GM12878 (cell line): ENCODE measurements at regions not wholly inside any gene's neighbourhood (a gene's known extent, or its start where the extent isn't known, plus 50 kb on each side); places are given as distances from the start of the nearest gene placed in this dataset.

Source experiments
- FOXK2 ChIP-seq: fragments of 450-650 bp; IDR thresholded peaks from 2 replicates; pipeline ENCODE4 v1.6.1; 2017; ENCODE audit warnings: mild to moderate bottlenecking, moderate library complexity
- GABPA ChIP-seq: IDR thresholded peaks from 2 replicates; pipeline ENCODE4 v1.6.1; 2014; ENCODE audit warnings: antibody characterized with exemption, low read depth, mild to moderate bottlenecking, inconsistent platforms
- HDGF ChIP-seq: fragments of 450-650 bp; IDR thresholded peaks from 2 replicates; pipeline ENCODE4 v1.6.1; 2016; ENCODE audit warnings: antibody characterized with exemption
- IKZF2 ChIP-seq, 2 experiments: fragments of 450-650 bp; IDR thresholded peaks; 2 replicates each; pipeline ENCODE4 v1.6.1; 2017; ENCODE audit warnings: mild to moderate bottlenecking in 2 of 2, moderate library complexity in 2 of 2
- MEF2B ChIP-seq: fragments of 450-650 bp; IDR thresholded peaks from 2 replicates; pipeline ENCODE4 v1.6.1; 2018; ENCODE audit warnings: mild to moderate bottlenecking, moderate library complexity; ENCODE audit not compliant: partially characterized antibody, poor library complexity, severe bottlenecking
- NFXL1 ChIP-seq: fragments of 450-650 bp; IDR thresholded peaks from 2 replicates; pipeline ENCODE4 v1.6.1; 2017; ENCODE audit warnings: antibody characterized with exemption, mild to moderate bottlenecking, borderline replicate concordance
- SIN3A ChIP-seq: IDR thresholded peaks from 2 replicates; pipeline ENCODE4 v1.6.1; 2012; ENCODE audit warnings: low read depth, low read length, improper control_type of control experiment
- ZNF384 ChIP-seq: IDR thresholded peaks from 2 replicates; pipeline ENCODE4 v1.6.1; 2012; ENCODE audit warnings: low read depth, mild to moderate bottlenecking, low read length, improper control_type of control experiment, borderline replicate concordance
- TF ChIP-seq, protein P1 (sequence below): fragments of 450-650 bp; IDR thresholded peaks from 2 replicates; pipeline ENCODE4 v1.6.1; 2018; ENCODE audit warnings: borderline replicate concordance, mild to moderate bottlenecking; ENCODE audit not compliant: partially characterized antibody
- TF ChIP-seq, protein P2 (sequence below): fragments of 450-650 bp; IDR thresholded peaks from 2 replicates; pipeline ENCODE4 v1.6.1; 2017; ENCODE audit warnings: mild to moderate bottlenecking, moderate library complexity

DNA sequence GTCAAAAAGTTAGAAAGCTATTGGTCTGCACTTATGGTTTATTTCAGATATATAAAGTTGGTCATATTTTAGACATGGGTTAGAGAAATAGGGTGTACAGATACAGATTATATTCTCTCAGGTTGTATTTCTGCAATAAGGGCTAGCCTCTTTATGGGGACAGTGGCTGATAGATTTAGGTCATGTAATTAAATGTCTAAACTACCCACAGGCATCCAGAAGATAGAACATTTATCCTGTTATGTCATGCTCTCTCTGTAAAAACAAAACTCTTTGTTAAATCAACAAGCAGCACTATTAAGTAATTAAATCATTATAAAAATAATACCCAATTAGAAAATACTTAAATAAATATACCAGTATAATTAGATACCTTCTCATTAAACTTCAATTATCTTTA is 612.6 kb upstream of the CITED2 start (continued):
- TF ChIP-seq, protein P1, sequence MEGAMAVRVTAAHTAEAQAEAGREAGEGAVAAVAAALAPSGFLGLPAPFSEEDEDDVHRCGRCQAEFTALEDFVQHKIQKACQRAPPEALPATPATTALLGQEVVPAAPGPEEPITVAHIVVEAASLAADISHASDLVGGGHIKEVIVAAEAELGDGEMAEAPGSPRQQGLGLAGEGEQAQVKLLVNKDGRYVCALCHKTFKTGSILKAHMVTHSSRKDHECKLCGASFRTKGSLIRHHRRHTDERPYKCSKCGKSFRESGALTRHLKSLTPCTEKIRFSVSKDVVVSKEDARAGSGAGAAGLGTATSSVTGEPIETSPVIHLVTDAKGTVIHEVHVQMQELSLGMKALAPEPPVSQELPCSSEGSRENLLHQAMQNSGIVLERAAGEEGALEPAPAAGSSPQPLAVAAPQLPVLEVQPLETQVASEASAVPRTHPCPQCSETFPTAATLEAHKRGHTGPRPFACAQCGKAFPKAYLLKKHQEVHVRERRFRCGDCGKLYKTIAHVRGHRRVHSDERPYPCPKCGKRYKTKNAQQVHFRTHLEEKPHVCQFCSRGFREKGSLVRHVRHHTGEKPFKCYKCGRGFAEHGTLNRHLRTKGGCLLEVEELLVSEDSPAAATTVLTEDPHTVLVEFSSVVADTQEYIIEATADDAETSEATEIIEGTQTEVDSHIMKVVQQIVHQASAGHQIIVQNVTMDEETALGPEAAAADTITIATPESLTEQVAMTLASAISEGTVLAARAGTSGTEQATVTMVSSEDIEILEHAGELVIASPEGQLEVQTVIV, result no peak
- TF ChIP-seq GABPA (no peak), NFXL1 (no peak), SIN3A (no peak), ZNF384 (no peak), MEF2B (no peak), HDGF (no peak), IKZF2 (IDR thresholded peaks at IDR 0.05) (no peak), FOXK2 (no peak)
- TF ChIP-seq, protein P2, sequence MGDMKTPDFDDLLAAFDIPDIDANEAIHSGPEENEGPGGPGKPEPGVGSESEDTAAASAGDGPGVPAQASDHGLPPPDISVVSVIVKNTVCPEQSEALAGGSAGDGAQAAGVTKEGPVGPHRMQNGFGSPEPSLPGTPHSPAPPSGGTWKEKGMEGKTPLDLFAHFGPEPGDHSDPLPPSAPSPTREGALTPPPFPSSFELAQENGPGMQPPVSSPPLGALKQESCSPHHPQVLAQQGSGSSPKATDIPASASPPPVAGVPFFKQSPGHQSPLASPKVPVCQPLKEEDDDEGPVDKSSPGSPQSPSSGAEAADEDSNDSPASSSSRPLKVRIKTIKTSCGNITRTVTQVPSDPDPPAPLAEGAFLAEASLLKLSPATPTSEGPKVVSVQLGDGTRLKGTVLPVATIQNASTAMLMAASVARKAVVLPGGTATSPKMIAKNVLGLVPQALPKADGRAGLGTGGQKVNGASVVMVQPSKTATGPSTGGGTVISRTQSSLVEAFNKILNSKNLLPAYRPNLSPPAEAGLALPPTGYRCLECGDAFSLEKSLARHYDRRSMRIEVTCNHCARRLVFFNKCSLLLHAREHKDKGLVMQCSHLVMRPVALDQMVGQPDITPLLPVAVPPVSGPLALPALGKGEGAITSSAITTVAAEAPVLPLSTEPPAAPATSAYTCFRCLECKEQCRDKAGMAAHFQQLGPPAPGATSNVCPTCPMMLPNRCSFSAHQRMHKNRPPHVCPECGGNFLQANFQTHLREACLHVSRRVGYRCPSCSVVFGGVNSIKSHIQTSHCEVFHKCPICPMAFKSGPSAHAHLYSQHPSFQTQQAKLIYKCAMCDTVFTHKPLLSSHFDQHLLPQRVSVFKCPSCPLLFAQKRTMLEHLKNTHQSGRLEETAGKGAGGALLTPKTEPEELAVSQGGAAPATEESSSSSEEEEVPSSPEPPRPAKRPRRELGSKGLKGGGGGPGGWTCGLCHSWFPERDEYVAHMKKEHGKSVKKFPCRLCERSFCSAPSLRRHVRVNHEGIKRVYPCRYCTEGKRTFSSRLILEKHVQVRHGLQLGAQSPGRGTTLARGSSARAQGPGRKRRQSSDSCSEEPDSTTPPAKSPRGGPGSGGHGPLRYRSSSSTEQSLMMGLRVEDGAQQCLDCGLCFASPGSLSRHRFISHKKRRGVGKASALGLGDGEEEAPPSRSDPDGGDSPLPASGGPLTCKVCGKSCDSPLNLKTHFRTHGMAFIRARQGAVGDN, result no peak
